ENCODE measurements at regions not wholly inside any gene's neighbourhood (a gene's known extent, or its start where the extent isn't known, plus 50 kb on each side); places are given as distances from the start of the nearest gene placed in this dataset.

- DNase-seq, result no peak
Observed at GRCh38 chr19:32146664-32147063, 198.7 kb upstream of the ZNF507 start.

DNA sequence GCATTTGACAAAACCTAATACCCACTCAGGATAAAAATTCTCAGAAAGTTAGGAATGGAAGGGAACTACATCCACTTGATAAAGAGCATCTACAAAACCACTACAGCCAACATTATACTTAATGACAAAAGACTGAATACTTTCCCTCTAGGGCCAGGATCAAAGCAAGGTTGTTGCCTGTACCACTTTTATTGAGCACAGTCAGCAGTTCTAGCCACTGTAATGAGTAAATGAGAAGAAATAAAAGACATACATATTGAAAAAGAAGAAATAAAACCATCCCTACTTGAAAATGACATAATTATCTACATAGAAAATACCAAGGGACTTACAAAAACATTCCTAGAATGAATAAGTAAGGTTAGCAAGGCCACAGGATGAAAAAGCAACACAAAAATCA is 194.8 kb upstream of the ZNF507 start:
- no peak for DNase-seq

- no peak for DNase-seq
Observed at GRCh38 chr19:32154418-32154817, 191.0 kb upstream of the ZNF507 start.

GRCh38 chr19:32164384-32164992 is 180.9 kb upstream of the ZNF507 start:
- DNase-seq, result no peak

GRCh38 chr19:32165141-32165540 is 180.3 kb upstream of the ZNF507 start:
- DNase-seq, result no peak

DNA sequence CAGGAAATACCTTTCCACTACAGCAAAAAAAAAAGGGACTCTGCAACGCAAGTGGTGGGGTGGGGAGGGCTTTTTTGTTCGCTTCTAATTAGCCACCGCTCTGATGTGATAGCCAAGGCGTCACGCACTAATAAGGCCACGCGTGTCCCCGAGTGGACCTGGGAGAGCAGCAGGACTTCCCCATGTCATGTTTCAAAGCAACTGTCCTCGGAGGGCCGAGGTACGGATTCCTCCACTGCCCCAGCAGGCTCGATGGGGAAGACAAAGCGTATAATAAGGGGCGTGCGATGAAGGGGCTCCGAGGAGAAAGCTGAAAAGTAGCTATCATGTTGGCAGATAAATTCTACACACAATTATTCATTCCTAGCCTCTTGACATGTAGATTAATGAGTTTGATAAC is 179.7 kb upstream of the ZNF507 start:
- no peak for DNase-seq

DNA sequence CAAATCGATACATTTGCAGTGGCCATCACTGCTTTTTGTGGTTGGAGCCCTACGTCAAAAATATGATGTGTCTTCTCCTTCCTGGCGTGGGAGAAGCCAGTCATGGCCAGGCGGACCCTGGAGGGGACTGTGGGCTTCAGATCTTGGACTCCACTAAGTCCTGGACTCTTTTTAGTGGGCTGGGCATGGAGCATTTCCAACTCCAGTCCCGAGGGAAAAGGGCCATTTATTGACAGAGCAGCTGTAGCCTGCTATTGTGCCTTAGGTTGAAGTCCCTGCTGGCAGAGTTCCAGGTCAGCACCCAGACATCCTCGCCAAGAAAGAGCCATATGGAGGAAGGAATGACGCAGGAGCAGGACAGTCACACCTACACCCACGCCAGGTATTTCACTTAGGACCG is 179.2 kb upstream of the ZNF507 start:
- no peak for DNase-seq

- DNase-seq, result no peak
Observed at GRCh38 chr19:32168111-32168510, 177.3 kb upstream of the ZNF507 start.

- DNase-seq, result no peak
Observed at GRCh38 chr19:32168606-32169005, 176.8 kb upstream of the ZNF507 start.

DNA sequence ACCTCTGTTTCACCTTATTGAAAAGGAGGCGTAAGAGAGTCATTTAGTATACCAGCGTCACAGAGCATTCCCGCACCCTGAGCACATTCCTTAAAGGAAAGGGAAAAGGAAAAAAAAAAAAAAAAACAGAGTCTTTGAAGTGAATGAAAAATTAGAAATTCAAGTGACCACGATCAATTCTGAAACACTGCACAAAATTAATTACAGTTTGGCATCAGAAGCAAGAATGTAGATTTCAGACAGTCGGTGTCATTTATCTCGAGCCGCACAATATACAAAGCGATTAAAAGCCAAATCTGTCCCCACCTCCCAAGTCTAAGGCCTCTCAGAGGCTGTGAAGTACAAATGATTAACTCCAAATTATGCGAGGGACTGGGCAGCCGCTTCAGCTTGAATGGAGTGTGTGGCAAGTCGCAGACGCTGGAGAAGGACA is 173.7 kb upstream of the ZNF507 start:
- no peak for DNase-seq

DNA sequence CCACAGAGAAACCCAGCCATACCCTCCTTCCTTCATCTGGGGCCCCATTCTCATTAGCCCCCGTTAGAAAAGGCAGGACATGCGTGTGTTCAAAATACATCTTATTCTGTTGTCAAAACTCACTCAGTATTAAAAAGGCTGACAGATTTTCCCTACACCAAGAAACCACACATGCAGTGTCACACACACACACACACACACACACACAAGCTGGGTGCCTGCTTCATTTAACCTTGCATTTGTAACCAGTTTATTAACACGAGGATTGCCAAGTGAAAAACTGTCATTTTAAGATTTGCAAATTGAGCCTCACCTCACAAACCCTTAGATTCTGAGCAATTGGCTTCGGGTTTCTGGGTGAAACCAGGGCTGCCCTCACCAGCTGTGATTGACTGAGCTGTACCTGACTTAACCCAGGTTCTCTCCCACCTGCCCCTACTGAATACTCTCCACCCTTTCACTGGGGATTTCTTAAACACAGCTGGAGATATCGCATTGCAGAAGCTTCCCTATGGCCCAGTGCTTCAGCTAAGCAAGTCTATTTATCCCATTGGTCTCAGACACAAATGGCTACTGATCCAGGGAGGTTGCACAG is 172.7 kb upstream of the ZNF507 start:
- DNase-seq, result no peak

- DNase-seq, result no peak
Observed at GRCh38 chr19:32173836-32174235, 171.6 kb upstream of the ZNF507 start.

- DNase-seq, result no peak
Observed at GRCh38 chr19:32174386-32175113, 170.9 kb upstream of the ZNF507 start.

GRCh38 chr19:32176591-32176990 is 168.8 kb upstream of the ZNF507 start:
- no peak for DNase-seq

GRCh38 chr19:32177686-32178085 is 167.7 kb upstream of the ZNF507 start:
- no peak for DNase-seq

DNA sequence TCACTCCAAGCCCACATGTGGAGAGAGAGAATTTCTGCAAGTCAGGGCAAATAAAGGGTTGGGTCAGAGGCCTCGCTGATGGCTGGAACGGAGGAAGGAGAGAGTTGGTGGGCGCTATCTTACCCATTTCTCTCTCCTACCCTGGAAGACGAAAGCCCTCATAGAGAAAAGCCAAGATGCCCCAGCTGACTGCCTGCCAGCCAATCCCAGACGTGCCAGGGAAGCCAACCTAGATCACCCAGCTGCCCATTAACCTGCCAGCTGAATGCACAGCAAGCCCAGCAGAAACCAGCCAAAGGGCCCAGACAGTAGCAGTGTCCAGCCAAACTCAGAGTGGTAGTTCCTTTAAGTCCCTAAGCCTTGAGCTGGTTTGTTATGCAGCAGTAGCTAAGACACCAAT is 167.0 kb upstream of the ZNF507 start:
- no peak for DNase-seq

DNA sequence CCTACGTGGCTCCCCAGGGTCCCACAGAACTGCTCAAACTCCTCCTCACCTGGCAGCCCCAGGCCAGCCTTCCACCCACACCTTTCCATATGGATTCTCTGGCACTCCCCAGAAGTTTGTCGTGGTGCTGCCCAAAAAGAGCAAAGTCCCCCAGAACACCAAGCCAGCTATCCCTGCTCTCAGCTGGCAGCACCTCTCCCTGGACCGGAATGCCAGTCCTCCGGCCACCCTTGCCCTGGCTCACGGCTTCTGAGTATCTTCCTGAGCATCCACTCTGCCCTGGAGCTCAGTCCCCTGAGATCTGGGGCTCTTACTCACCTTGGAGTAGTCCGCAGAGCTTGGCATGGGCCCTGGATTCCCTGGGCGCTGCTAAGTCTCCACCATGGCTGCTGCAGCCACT is 166.5 kb upstream of the ZNF507 start:
- no peak for DNase-seq

DNA sequence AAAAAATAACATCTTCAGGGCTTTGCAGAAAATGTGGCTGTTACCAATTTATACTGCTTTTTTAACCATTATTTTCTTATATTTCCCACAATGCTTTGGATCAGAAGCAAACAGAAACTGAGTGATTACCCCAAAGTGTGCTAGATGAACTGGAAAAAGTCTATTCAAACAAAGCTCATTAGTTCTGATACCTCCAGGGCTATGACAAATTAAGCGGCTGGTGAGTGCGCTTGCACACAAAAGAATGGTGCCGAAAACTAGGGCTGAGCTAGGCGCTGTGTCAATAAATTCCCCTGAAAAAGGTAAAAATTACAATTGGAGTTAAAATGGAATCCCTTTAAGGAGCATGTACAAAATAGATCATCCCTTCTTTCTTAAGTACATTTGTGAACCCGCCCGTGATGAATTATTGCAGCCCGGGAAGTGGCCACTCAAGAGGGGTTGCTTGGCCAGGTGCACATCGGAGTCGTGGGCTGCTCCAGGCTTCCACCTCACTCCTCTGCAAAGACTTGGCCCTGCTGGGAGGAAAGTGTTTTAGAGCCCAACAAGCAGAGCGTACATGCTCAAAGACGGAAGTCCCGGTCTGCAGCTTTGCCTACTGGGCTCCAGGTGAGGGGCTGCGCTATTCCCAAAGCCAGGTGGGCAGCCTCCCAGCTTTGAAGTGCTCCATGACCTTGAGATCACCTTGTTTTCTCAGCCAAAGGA is 164.0 kb upstream of the ZNF507 start:
- DNase-seq, result no peak

DNA sequence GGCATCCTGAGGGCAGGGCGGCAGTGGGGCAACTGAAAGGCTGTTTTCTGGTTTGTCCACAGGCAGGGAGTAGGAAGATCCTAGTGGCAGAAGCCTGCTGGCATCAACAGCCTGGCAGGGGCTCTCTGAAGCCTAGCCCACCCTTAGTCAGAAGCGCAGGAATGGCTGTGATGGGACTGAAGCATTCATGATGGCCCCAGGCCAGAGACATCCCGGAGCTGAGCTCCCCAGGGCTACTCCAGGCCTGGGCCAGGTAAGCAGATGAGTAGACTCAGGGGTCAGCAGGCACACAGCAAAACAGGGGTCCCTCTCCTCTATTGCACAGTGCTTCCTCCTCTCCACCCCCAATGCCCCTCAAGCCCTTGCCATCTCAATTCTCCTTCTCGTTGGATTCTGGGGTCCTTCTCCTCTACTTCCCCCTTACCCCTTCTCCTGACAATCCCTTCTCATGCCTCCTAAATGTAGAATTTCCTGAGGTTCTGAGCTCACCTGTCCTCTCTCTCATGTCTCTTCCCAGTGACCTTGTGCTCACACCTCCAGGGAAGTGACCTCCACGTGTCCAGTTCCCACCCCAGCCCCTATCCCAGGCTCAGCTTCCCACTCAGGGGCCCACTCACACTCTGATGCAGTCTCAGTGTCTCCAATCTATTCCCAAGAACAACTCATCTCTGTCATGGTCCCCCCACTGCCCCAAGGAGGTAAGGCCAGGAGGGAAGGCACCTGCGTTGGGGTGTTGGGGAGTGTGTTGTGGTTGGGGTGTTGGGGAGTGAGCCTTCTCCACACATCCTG is 158.7 kb upstream of the ZNF507 start:
- no peak for DNase-seq

- no peak for DNase-seq
Observed at GRCh38 chr19:32188921-32189320, 156.5 kb upstream of the ZNF507 start.

- no peak for DNase-seq
Observed at GRCh38 chr19:32189956-32190706, 155.3 kb upstream of the ZNF507 start.

DNA sequence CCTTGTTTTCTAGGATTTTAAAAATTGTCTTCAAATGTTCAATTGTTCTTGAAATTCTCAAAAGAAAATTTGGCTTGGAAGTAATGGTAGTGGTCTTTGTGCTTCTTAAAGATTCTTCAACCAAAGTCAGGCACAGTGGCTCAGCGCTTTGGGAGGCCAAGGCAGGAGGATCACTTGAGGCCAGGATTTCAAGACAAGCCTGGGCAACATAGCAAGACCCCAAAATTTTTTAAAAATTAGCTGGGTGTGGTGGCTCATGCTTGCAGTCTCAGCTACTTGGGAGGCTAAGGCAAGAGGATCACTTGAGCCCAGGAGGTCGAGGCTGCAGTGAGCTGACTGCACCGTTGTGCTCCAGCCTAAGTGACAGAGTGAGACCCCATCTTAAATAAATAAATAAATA is 153.5 kb upstream of the ZNF507 start:
- no peak for DNase-seq

Data from activated naive CD4-positive, alpha-beta T cell (primary cell).